Mucosa of descending colon (tissue), 3 donors: ENCODE measurements at regions not wholly inside any gene's neighbourhood (a gene's known extent, or its start where the extent isn't known, plus 50 kb on each side); places are given as distances from the start of the nearest gene placed in this dataset.

Experiments
- ATAC-seq: fragments of 200-7000 bp; cut with Tn5 transposase; one replicate; pipeline ENCODE4 v1.9.1; 2020; ENCODE audit warnings: mild to moderate bottlenecking, moderate library complexity
- DNase-seq, 3 donors: peaks; one replicate each; pipeline ENCODE4 v3.0.0-alpha.2; 2020
- H3K36me3 ChIP-seq: fragments of 200-600 bp; one replicate; pipeline ENCODE4 v1.8.0; 2021; ENCODE audit warnings: low read depth, mild to moderate bottlenecking
- H3K4me1 ChIP-seq: fragments of 200-600 bp; one replicate; pipeline ENCODE4 v1.8.0; 2021; ENCODE audit warnings: low read depth, mild to moderate bottlenecking
- H3K4me3 ChIP-seq: fragments of 200-600 bp; one replicate; pipeline ENCODE4 v1.8.0; 2021; ENCODE audit warnings: mild to moderate bottlenecking
- H3K9me3 ChIP-seq: fragments of 200-600 bp; one replicate; pipeline ENCODE4 v1.8.0; 2021; ENCODE audit warnings: mild to moderate bottlenecking
- CTCF ChIP-seq: fragments of 200-600 bp; IDR thresholded peaks from one replicate; pipeline ENCODE4 v1.8.0; 2022; ENCODE audit warnings: antibody characterized with exemption, mild to moderate bottlenecking
- intact Hi-C, 2 donors: fragments of 100-400 bp; cut with DNase I in 1 of 2; cut with micrococcal nuclease in 1 of 2; formaldehyde crosslinking; loops; one replicate each; pipeline versions ENCODE4 v1.11.0 to v1.11.1; 2022; cut with DNase I, micrococcal nuclease
- donor health status: DM: no; HTN: no; CAD: no; lungs with moderate emphysema.
- donor health status: DM: no; HTN: no; CAD: no.
- donor health status: DM: no; HTN: yes; CAD: no.

- no peak for TF ChIP-seq CTCF
- Histone ChIP-seq H3K4me1 (no peaks in the 10 kb centered on the region), H3K9me3 (no peaks in the 10 kb centered on the region), H3K36me3 (no peaks in the 10 kb centered on the region), H3K4me3 (no peak overlapping the region)
- ATAC-seq (peak; percentile 20), DNase-seq (no peak)
- intact Hi-C loops: no loop called here
Measured at GRCh38 chr6:147708170-147708569, 199.7 kb downstream of the SAMD5 start.

- no peaks in the 10 kb centered on the region for H3K9me3 ChIP-seq
- H3K36me3 ChIP-seq: no peaks in the 10 kb centered on the region
- H3K4me3 ChIP-seq: no peak overlapping the region
- intact Hi-C loops: no loop called here
- DNase-seq (peak in 1 of 3 donors; percentile 15), ATAC-seq (peak; percentile 98)
- no peak for TF ChIP-seq CTCF
- no peaks in the 10 kb centered on the region for H3K4me1 ChIP-seq
Measured at GRCh38 chr6:147709396-147710272, 201.1 kb downstream of the SAMD5 start.

- no peak overlapping the region for H3K4me3 ChIP-seq
Measured at GRCh38 chr6:147710890-147711289, 202.4 kb downstream of the SAMD5 start.

DNA sequence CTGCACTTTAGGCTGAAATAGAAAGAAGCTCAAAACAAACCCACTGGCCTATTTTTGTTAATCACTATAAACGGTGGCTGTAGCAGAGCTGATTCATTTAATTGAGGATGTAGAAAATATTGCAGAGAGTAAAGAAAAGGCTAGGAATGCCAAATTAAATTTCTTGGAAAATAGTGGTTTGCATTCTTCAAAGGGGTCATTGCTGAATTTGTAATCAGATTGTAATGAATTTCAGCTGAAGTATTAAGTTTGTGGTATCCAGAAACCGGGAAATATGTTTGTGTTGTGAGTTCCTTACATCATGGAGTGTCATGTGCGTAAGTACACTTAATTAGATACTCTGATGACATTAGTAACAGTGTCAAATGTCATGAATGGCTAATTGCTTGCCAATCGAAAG is 203.0 kb downstream of the SAMD5 start:
- no peaks in the 10 kb centered on the region for H3K36me3 ChIP-seq
- intact Hi-C loops: no loop called here
- H3K9me3 ChIP-seq: no peaks in the 10 kb centered on the region
- H3K4me1 ChIP-seq: no peaks in the 10 kb centered on the region
- no peak for TF ChIP-seq CTCF
- no peak for ATAC-seq
- no peak overlapping the region for H3K4me3 ChIP-seq
- no peak for DNase-seq

More at GRCh38 chr6:147710890-147711289, 202.4 kb downstream of the SAMD5 start:
- Histone ChIP-seq H3K36me3 (no peaks in the 10 kb centered on the region), H3K4me1 (no peaks in the 10 kb centered on the region), H3K9me3 (no peaks in the 10 kb centered on the region)
- no peak for DNase-seq
- no peak for TF ChIP-seq CTCF
- no peak for ATAC-seq
- intact Hi-C loops: no loop called here

GRCh38 chr6:147712841-147713240 is 204.4 kb downstream of the SAMD5 start:
- no peak for TF ChIP-seq CTCF
- Histone ChIP-seq H3K4me1 (no peaks in the 10 kb centered on the region), H3K4me3 (no peak overlapping the region), H3K36me3 (no peaks in the 10 kb centered on the region), H3K9me3 (no peaks in the 10 kb centered on the region)
- ATAC-seq (no peak), DNase-seq (no peak)
- intact Hi-C loops: no loop called here
